ENCODE measurements at regions not wholly inside any gene's neighbourhood (a gene's known extent, or its start where the extent isn't known, plus 50 kb on each side); places are given as distances from the start of the nearest gene placed in this dataset.

- TF ChIP-seq CTCF (conservative IDR thresholded peaks at IDR 0.05; ENCODE audit: low read length): no peak
- no peak for TF ChIP-seq EZH2phosphoT487 (IDR thresholded peaks at IDR 0.05; ENCODE audit: borderline replicate concordance)
These were observed 74.3 kb upstream of the PCBD1 start for GRCh38 chr10:70962686-70963085.

Measured in Loucy (cell line).